Choroid plexus epithelial cell (primary cell): ENCODE measurements at regions not wholly inside any gene's neighbourhood (a gene's known extent, or its start where the extent isn't known, plus 50 kb on each side); places are given as distances from the start of the nearest gene placed in this dataset.

Experiments used
- DNase-seq: peaks from one replicate; pipeline ENCODE4 v3.0.0-alpha.2; 2010; ENCODE audit warnings: low read depth
- H3K4me3 ChIP-seq: 2 replicates; pipeline ENCODE4 v1.5.1; 2011; ENCODE audit warnings: low read depth, mild to moderate bottlenecking, control low read depth, low read length, moderate library complexity
- CTCF ChIP-seq: conservative IDR thresholded peaks from 2 replicates; pipeline ENCODE4 v1.5.1; 2011; ENCODE audit warnings: low read depth, mild to moderate bottlenecking, control low read depth, inconsistent platforms, low read length, moderate library complexity

DNA sequence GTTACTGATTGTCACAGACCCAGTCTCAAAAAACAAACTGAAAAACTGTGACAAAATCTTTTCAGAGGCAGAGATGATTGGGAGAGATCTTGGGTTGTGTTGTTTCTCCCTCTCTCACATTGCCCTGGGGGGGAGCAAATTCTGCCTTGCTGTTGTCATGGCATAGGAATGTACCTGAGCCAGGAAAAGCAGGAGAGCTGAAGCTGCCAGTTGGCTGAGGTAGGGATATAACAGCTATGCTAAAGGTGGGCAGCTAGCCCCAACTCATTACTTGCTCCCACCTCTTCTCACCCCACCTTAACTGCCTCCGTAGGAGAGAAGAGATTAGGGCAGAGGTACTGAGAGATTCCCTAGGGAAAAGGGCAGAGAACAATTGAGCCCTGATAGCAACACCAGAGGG lies 299.3 kb downstream of the OSR1 start:
- TF ChIP-seq CTCF, result no peak
- no peak overlapping the region for H3K4me3 ChIP-seq
- no peak for DNase-seq

DNA sequence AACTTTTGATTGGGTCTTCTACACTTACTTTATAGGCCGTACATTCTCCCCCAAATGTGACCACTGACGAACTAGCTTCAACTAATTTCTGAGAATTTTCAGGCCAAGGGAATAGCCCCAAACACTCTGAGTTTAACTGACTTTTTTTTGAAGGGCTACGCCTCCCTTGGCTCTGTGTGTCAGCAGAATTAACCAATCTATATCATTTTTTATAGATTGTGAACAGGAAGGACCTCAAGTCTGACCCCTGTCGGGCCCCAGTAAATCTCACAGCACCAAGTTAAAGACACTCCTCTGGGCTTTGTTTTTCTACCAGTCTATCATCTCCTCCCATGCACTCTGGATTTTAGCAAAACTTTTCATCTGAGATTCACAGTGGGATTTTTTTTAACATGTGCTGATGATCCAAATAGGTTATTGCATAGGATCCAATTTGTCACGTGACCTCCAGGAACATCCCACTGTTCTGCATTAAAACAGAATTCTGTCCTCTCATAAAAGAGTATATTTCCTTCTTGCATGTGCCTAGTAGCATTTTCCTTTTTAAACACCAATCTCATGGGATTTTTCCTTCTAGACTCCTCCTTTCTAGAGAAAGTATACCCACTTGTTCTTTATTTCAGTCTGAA lies 307.1 kb downstream of the OSR1 start:
- TF ChIP-seq CTCF, result peak; percentile 37
- DNase-seq, result no peak
- no peak overlapping the region for H3K4me3 ChIP-seq

DNA sequence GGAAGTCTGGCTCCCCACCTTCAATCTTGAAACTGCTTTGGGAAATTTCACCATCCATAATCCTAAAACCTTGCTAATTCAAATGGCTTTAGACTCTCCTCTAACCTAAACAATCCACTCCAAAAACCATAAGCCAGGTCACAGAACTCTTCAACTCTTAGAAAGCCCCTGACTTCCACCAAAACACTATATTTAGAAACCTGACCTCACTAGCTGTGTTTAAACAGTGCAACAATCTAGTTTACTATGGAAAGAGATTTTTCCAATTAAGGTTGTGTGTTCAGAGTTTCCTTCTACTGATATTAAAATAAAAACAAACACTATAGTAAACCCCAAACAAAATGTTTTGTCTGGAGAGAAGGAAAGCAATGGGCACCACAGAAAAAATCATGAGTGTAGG lies 308.1 kb downstream of the OSR1 start:
- no peak for DNase-seq
- H3K4me3 ChIP-seq, result no peak overlapping the region
- no peak for TF ChIP-seq CTCF

DNA sequence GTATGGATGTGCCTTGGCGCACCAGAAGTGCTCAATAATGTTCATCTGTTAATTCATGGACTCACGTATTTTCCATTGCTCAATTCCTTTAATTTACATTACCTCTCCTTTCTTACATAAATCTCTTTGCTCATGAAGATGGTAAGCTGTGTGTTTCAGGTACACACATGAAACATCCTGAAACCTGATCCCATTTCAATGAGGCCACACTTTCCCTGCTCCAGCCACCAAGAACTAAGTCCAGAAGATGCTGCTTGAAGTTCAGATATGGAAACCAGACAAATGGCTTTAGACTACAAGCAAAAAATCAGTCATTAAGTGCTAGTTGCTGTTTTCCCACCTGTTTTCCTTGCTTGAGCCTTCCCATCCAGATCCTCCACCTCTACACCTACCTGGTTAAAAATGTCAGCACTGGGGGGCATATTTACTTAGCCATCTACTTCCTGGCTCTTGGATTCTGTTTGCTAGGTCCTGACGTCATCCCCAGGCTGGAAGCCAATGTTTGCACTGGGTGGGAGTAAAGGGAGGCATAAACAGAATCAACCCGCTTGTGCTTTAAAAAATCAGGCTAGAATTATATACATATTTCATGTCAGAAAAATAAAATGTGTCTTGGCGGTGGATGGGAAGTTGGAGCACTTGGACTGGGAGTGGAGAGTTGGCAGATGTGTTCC lies 309.7 kb downstream of the OSR1 start:
- no peak overlapping the region for H3K4me3 ChIP-seq
- no peak for TF ChIP-seq CTCF
- peak; percentile 27 for DNase-seq

GRCh38 chr2:19046986-19047780 lies 311.2 kb downstream of the OSR1 start:
- peak; percentile 51 for DNase-seq
- H3K4me3 ChIP-seq, result no peak overlapping the region
- TF ChIP-seq CTCF, result no peak

DNA sequence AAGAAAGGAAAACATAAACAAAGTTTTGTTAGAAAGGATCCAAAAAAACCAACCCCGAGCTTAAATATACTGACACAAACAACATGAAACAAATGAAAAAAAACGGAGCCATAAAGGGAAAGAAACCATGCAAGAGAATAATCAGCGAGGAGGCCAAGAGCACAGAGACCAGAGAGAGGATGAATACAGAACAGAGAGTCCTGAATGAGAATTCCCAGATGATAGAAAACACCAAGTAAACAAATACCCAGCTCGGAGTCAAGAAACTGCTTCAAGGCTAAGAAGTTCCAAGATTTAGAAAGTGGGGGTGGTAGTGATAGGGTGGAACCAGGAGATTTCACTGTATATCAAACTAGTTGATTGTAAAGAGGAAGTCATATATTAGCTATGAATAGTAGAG lies 313.3 kb downstream of the OSR1 start:
- no peak for DNase-seq
- TF ChIP-seq CTCF, result no peak
- no peak overlapping the region for H3K4me3 ChIP-seq

GRCh38 chr2:19043893-19044292 lies 314.5 kb downstream of the OSR1 start:
- no peak overlapping the region for H3K4me3 ChIP-seq
- TF ChIP-seq CTCF, result no peak
- DNase-seq, result no peak
